RKO (cell line): ENCODE measurements at regions not wholly inside any gene's neighbourhood (a gene's known extent, or its start where the extent isn't known, plus 50 kb on each side); places are given as distances from the start of the nearest gene placed in this dataset.

Experiments used
- DNase-seq: peaks from one replicate; pipeline ENCODE4 v3.0.0-alpha.2; 2016; ENCODE audit warnings: low spot score

DNA sequence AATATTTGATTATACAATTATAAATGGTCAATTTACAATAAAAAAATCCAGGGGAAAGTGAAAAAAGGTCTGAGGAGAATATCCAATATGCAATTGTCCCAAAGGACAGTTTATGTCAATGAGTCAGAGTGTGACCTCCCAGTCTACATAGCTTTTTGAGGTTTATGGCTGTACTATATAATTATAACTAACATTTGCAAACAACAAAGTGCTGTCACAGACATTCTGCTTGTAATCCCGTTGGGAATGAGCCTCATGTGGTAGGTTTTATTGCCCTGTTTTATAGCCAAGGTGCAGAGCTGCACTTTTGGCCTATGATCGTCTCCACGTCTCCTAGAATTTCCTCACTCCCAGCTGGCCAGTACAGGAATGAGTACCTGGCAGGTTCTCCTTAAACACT lies 103.8 kb downstream of the ADSS2 start:
- no peak for DNase-seq

GRCh38 chr1:244349103-244349531 lies 102.6 kb downstream of the ADSS2 start:
- DNase-seq = peak; percentile 28

GRCh38 chr1:244349581-244350001 lies 102.1 kb downstream of the ADSS2 start:
- no peak for DNase-seq

DNA sequence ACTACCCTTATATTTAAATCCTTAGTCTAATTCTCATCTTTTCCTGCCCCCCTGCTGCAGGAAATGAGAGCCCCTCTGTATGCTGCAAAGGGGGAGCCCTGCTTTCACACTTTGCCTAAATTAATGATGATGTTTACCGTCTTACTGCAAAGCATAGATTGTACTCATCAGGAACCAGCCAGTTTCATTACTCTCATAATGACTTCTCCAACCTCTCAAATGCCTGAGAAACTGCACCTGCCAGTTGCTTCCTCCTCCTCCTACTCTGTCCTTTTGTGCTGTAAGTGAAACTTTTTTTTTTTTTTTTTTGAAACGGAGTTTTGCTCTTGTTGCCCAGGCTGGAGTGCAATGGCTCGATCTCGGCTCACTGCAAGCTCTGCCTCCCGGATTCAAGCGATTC lies 101.7 kb downstream of the ADSS2 start:
- DNase-seq = no peak

DNA sequence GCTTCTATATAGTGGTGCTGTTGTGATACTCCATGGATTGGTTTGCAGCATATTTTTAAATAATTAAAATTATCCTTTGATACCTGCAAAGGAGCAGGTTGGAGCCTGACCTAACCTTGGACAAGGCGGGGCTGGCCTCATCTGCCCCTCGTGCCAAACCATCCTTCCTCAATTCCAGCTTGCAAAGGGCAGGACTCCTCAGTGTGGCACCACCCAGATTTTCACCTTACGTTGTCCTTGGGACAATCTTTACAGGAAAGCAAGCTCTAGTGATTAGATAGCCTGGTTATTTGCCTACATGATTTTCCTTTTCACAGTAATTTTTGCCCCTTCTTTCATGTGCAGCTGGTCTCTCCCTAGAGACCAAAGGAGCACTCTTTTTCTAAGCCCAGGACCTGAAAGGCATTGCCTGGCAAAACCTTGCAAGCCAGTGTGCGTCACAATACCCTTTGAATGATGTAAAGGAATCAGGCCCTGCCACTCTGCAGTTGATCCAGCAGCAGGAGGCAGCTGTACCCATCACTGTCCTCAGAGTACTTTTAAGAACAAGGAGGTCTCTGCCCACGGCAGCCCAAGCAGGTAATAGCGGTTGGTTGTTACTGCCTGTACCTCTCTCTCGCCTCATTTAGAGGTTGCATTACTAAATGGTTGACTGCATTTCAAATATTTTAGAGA lies 99.4 kb downstream of the ADSS2 start:
- no peak for DNase-seq

GRCh38 chr1:244353551-244354091 lies 98.1 kb downstream of the ADSS2 start:
- DNase-seq = peak; percentile 94

DNA sequence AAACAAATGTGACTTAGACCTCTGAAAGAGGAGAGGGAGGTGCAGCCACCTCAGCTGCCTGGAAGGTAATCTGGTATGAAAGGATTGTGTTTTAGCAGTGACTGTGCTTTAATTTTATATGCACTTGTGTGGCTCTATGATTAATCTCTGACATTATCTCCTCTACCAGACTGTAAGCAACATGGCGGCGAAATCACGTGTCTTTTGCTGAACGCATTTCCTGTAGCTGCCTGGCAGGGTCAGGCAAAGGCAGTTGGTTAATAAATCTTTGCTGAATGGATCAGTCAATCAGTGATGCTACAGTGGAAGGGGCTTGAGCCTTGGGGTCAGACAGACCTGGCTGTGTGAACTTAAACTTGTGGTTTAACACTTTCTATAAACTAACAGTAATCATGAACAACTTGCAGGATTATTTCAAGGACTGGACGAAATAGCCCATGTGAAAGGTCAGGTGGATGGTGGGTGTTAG lies 96.9 kb downstream of the ADSS2 start:
- no peak for DNase-seq

GRCh38 chr1:244356376-244356775 lies 95.3 kb downstream of the ADSS2 start:
- DNase-seq = no peak
